Activated naive CD4-positive, alpha-beta T cell treated with anti-CD3 and anti-CD28 coated beads, Interleukin-2, amount 50 U/mL, for 24 hours (primary cell): ENCODE measurements at regions not wholly inside any gene's neighbourhood (a gene's known extent, or its start where the extent isn't known, plus 50 kb on each side); places are given as distances from the start of the nearest gene placed in this dataset.

Source experiments
- H3K27ac Mint-ChIP-seq: one replicate; pipeline ENCODE4 v1.8.0; 2021; ENCODE audit warnings: mild to moderate bottlenecking, mixed read lengths
- H3K27me3 Mint-ChIP-seq: one replicate; pipeline ENCODE4 v1.8.0; 2021; ENCODE audit warnings: mixed read lengths
- H3K36me3 Mint-ChIP-seq: one replicate; pipeline ENCODE4 v1.8.0; 2021; ENCODE audit warnings: mixed read lengths
- H3K4me1 Mint-ChIP-seq: one replicate; pipeline ENCODE4 v1.8.0; 2021; ENCODE audit warnings: mixed read lengths
- H3K4me3 Mint-ChIP-seq: one replicate; pipeline ENCODE4 v1.8.0; 2021; ENCODE audit warnings: mild to moderate bottlenecking, mixed read lengths
- H3K9me3 Mint-ChIP-seq: one replicate; pipeline ENCODE4 v1.8.0; 2021; ENCODE audit warnings: mixed read lengths

- no peaks in the 10 kb centered on the region for H3K9me3 Mint-ChIP-seq
- H3K27me3 Mint-ChIP-seq, result no peaks in the 10 kb centered on the region
- H3K36me3 Mint-ChIP-seq, result no peaks in the 10 kb centered on the region
- no peaks in the 10 kb centered on the region for H3K4me1 Mint-ChIP-seq
- no peak overlapping the region for H3K27ac Mint-ChIP-seq
- no peak overlapping the region for H3K4me3 Mint-ChIP-seq
Observed at GRCh38 chr7:118755067-118755625, 530.6 kb downstream of the ANKRD7 start.

- Mint-ChIP-seq H3K27me3 (no peaks in the 10 kb centered on the region), H3K4me1 (no peaks in the 10 kb centered on the region), H3K36me3 (no peaks in the 10 kb centered on the region), H3K27ac (no peak overlapping the region), H3K4me3 (no peak overlapping the region), H3K9me3 (no peaks in the 10 kb centered on the region)
Observed at GRCh38 chr7:118757066-118757465, 532.6 kb downstream of the ANKRD7 start.

- H3K36me3 Mint-ChIP-seq, result no peaks in the 10 kb centered on the region
- no peaks in the 10 kb centered on the region for H3K9me3 Mint-ChIP-seq
- no peaks in the 10 kb centered on the region for H3K27me3 Mint-ChIP-seq
- H3K4me3 Mint-ChIP-seq, result no peak overlapping the region
- H3K4me1 Mint-ChIP-seq, result no peaks in the 10 kb centered on the region
- no peak overlapping the region for H3K27ac Mint-ChIP-seq
Observed at GRCh38 chr7:118758582-118758981, 534.1 kb downstream of the ANKRD7 start.

- Mint-ChIP-seq H3K4me3 (no peak overlapping the region), H3K9me3 (no peaks in the 10 kb centered on the region), H3K36me3 (no peaks in the 10 kb centered on the region), H3K27me3 (no peaks in the 10 kb centered on the region), H3K27ac (no peak overlapping the region), H3K4me1 (no peaks in the 10 kb centered on the region)
Observed at GRCh38 chr7:118759921-118760320, 535.4 kb downstream of the ANKRD7 start.

- H3K9me3 Mint-ChIP-seq, result no peaks in the 10 kb centered on the region
- no peak overlapping the region for H3K27ac Mint-ChIP-seq
- no peaks in the 10 kb centered on the region for H3K36me3 Mint-ChIP-seq
- H3K4me3 Mint-ChIP-seq, result no peak overlapping the region
- no peaks in the 10 kb centered on the region for H3K4me1 Mint-ChIP-seq
- no peaks in the 10 kb centered on the region for H3K27me3 Mint-ChIP-seq
Observed at GRCh38 chr7:118762451-118762850, 537.9 kb downstream of the ANKRD7 start.

- Mint-ChIP-seq H3K27me3 (no peaks in the 10 kb centered on the region), H3K36me3 (no peaks in the 10 kb centered on the region), H3K9me3 (no peaks in the 10 kb centered on the region), H3K4me3 (no peak overlapping the region), H3K4me1 (no peaks in the 10 kb centered on the region), H3K27ac (no peak overlapping the region)
Observed at GRCh38 chr7:118764221-118764620, 539.7 kb downstream of the ANKRD7 start.

- Mint-ChIP-seq H3K4me3 (no peak overlapping the region), H3K27me3 (no peaks in the 10 kb centered on the region), H3K9me3 (no peaks in the 10 kb centered on the region), H3K27ac (no peak overlapping the region), H3K36me3 (no peaks in the 10 kb centered on the region), H3K4me1 (no peaks in the 10 kb centered on the region)
Observed at GRCh38 chr7:118771672-118772071, 547.2 kb downstream of the ANKRD7 start.

- Mint-ChIP-seq H3K27ac (no peak overlapping the region), H3K36me3 (no peaks in the 10 kb centered on the region), H3K4me1 (no peaks in the 10 kb centered on the region), H3K9me3 (peaks cover 5% of the 10 kb centered on the region), H3K27me3 (no peaks in the 10 kb centered on the region), H3K4me3 (no peak overlapping the region)
Observed at GRCh38 chr7:118777308-118777707, 552.8 kb downstream of the ANKRD7 start.

- H3K4me1 Mint-ChIP-seq, result no peaks in the 10 kb centered on the region
- no peaks in the 10 kb centered on the region for H3K36me3 Mint-ChIP-seq
- H3K27ac Mint-ChIP-seq, result no peak overlapping the region
- no peak overlapping the region for H3K4me3 Mint-ChIP-seq
- H3K9me3 Mint-ChIP-seq, result no peaks in the 10 kb centered on the region
- H3K27me3 Mint-ChIP-seq, result no peaks in the 10 kb centered on the region
Observed at GRCh38 chr7:118792682-118793081, 568.2 kb downstream of the ANKRD7 start.

GRCh38 chr7:118793582-118793981 is 569.1 kb downstream of the ANKRD7 start:
- Mint-ChIP-seq H3K4me3 (no peak overlapping the region), H3K27me3 (no peaks in the 10 kb centered on the region), H3K36me3 (no peaks in the 10 kb centered on the region), H3K27ac (no peak overlapping the region), H3K4me1 (no peaks in the 10 kb centered on the region), H3K9me3 (no peaks in the 10 kb centered on the region)

- H3K4me1 Mint-ChIP-seq, result no peaks in the 10 kb centered on the region
Observed at GRCh38 chr7:118794419-118794818, 569.9 kb downstream of the ANKRD7 start.

GRCh38 chr7:118801366-118801765 is 576.9 kb downstream of the ANKRD7 start:
- Mint-ChIP-seq H3K4me1 (no peaks in the 10 kb centered on the region), H3K4me3 (no peak overlapping the region), H3K27me3 (no peaks in the 10 kb centered on the region), H3K27ac (no peak overlapping the region), H3K36me3 (no peaks in the 10 kb centered on the region), H3K9me3 (no peaks in the 10 kb centered on the region)

More at GRCh38 chr7:118794419-118794818, 569.9 kb downstream of the ANKRD7 start:
- no peak overlapping the region for H3K27ac Mint-ChIP-seq
- H3K36me3 Mint-ChIP-seq, result no peaks in the 10 kb centered on the region
- H3K27me3 Mint-ChIP-seq, result no peaks in the 10 kb centered on the region
- H3K9me3 Mint-ChIP-seq, result no peaks in the 10 kb centered on the region
- no peak overlapping the region for H3K4me3 Mint-ChIP-seq

GRCh38 chr7:118802726-118803125 is 578.2 kb downstream of the ANKRD7 start:
- Mint-ChIP-seq H3K9me3 (no peaks in the 10 kb centered on the region), H3K27ac (no peak overlapping the region), H3K4me3 (no peak overlapping the region), H3K27me3 (no peaks in the 10 kb centered on the region), H3K4me1 (no peaks in the 10 kb centered on the region), H3K36me3 (no peaks in the 10 kb centered on the region)

- no peak overlapping the region for H3K27ac Mint-ChIP-seq
- no peaks in the 10 kb centered on the region for H3K4me1 Mint-ChIP-seq
- H3K9me3 Mint-ChIP-seq, result no peaks in the 10 kb centered on the region
- no peaks in the 10 kb centered on the region for H3K27me3 Mint-ChIP-seq
- H3K4me3 Mint-ChIP-seq, result no peak overlapping the region
- no peaks in the 10 kb centered on the region for H3K36me3 Mint-ChIP-seq
Observed at GRCh38 chr7:118826246-118826645, 601.7 kb downstream of the ANKRD7 start.

- no peaks in the 10 kb centered on the region for H3K27me3 Mint-ChIP-seq
- H3K9me3 Mint-ChIP-seq, result no peaks in the 10 kb centered on the region
- no peak overlapping the region for H3K4me3 Mint-ChIP-seq
- no peaks in the 10 kb centered on the region for H3K4me1 Mint-ChIP-seq
- H3K36me3 Mint-ChIP-seq, result no peaks in the 10 kb centered on the region
- no peak overlapping the region for H3K27ac Mint-ChIP-seq
Observed at GRCh38 chr7:118836933-118837332, 612.4 kb downstream of the ANKRD7 start.

- H3K36me3 Mint-ChIP-seq, result no peaks in the 10 kb centered on the region
- H3K9me3 Mint-ChIP-seq, result no peaks in the 10 kb centered on the region
- no peak overlapping the region for H3K27ac Mint-ChIP-seq
- H3K4me1 Mint-ChIP-seq, result no peaks in the 10 kb centered on the region
- H3K27me3 Mint-ChIP-seq, result no peaks in the 10 kb centered on the region
- no peak overlapping the region for H3K4me3 Mint-ChIP-seq
Observed at GRCh38 chr7:118839515-118839914, 615.0 kb downstream of the ANKRD7 start.

GRCh38 chr7:118843456-118843855 is 619.0 kb downstream of the ANKRD7 start:
- no peaks in the 10 kb centered on the region for H3K36me3 Mint-ChIP-seq
- no peak overlapping the region for H3K27ac Mint-ChIP-seq
- H3K4me3 Mint-ChIP-seq, result no peak overlapping the region
- H3K9me3 Mint-ChIP-seq, result no peaks in the 10 kb centered on the region
- H3K4me1 Mint-ChIP-seq, result no peaks in the 10 kb centered on the region
- no peaks in the 10 kb centered on the region for H3K27me3 Mint-ChIP-seq
